IPS-20b (cell line): ENCODE measurements at regions not wholly inside any gene's neighbourhood (a gene's known extent, or its start where the extent isn't known, plus 50 kb on each side); places are given as distances from the start of the nearest gene placed in this dataset.

Experiments
- H3K27ac ChIP-seq: one replicate; pipeline ENCODE4 v1.5.1; 2013; ENCODE audit warnings: low read length
- H3K27me3 ChIP-seq: 2 replicates; pipeline ENCODE4 v1.6.1; 2013; ENCODE audit warnings: mild to moderate bottlenecking, low read length, inconsistent platforms; ENCODE audit not compliant: insufficient read depth
- H3K36me3 ChIP-seq: 2 replicates; pipeline ENCODE4 v1.6.1; 2013; ENCODE audit warnings: low read depth, mild to moderate bottlenecking, inconsistent platforms, low read length, moderate library complexity; ENCODE audit not compliant: insufficient read depth
- H3K4me1 ChIP-seq: 2 replicates; pipeline ENCODE4 v1.6.1; 2013; ENCODE audit warnings: mild to moderate bottlenecking, control low read depth, inconsistent platforms, low read length, moderate library complexity; ENCODE audit not compliant: insufficient read depth
- H3K4me3 ChIP-seq: 2 replicates; pipeline ENCODE4 v1.5.1; 2013; ENCODE audit warnings: mild to moderate bottlenecking, low read length, inconsistent platforms
- H3K9ac ChIP-seq: 2 replicates; pipeline ENCODE4 v1.6.1; 2013; ENCODE audit warnings: low read depth, mild to moderate bottlenecking, inconsistent platforms, low read length, moderate library complexity
- H3K9me3 ChIP-seq: 2 replicates; pipeline ENCODE4 v1.6.1; 2013; ENCODE audit warnings: mild to moderate bottlenecking, low read depth, low read length, inconsistent platforms; ENCODE audit not compliant: insufficient read depth

GRCh38 chr2:58541511-58541910, 300.4 kb upstream of the FANCL start:
- Histone ChIP-seq H3K27ac (peak overlapping the region; percentile 98), H3K27me3 (peaks cover 14% of the 10 kb centered on the region), H3K4me1 (peaks cover 64% of the 10 kb centered on the region), H3K9me3 (no peaks in the 10 kb centered on the region), H3K4me3 (peak overlapping the region; percentile 56; the same call in 1 of the 2 replicates), H3K9ac (peak overlapping the region; percentile 73), H3K36me3 (no peaks in the 10 kb centered on the region)

- peaks cover 22% of the 10 kb centered on the region for H3K27me3 ChIP-seq
- H3K4me1 ChIP-seq = peaks cover 72% of the 10 kb centered on the region
- no peaks in the 10 kb centered on the region for H3K9me3 ChIP-seq
- peak overlapping the region; percentile 56 for H3K4me3 ChIP-seq
- H3K9ac ChIP-seq = peak overlapping the region; percentile 73
- H3K36me3 ChIP-seq = no peaks in the 10 kb centered on the region
- H3K27ac ChIP-seq = peak overlapping the region; percentile 98
Measured at GRCh38 chr2:58540681-58541080, 299.6 kb upstream of the FANCL start.

- no peaks in the 10 kb centered on the region for H3K9me3 ChIP-seq
- peak overlapping the region; percentile 98 for H3K27ac ChIP-seq
- H3K9ac ChIP-seq = peak overlapping the region; percentile 73; the same call in 1 of the 2 replicates
- H3K4me1 ChIP-seq = peaks cover 79% of the 10 kb centered on the region
- H3K36me3 ChIP-seq = no peaks in the 10 kb centered on the region
- peaks cover 23% of the 10 kb centered on the region for H3K27me3 ChIP-seq
- H3K4me3 ChIP-seq = peak overlapping the region; percentile 56
Measured at GRCh38 chr2:58539973-58540372, 298.8 kb upstream of the FANCL start.

GRCh38 chr2:58535990-58536389, 294.9 kb upstream of the FANCL start:
- H3K4me1 ChIP-seq = peaks cover 70% of the 10 kb centered on the region
- peak overlapping the region; percentile 12; the same call in 1 of the 2 replicates for H3K9ac ChIP-seq
- H3K27ac ChIP-seq = no peak overlapping the region
- H3K36me3 ChIP-seq = no peaks in the 10 kb centered on the region
- peaks cover 23% of the 10 kb centered on the region for H3K27me3 ChIP-seq
- no peaks in the 10 kb centered on the region for H3K9me3 ChIP-seq
- H3K4me3 ChIP-seq = no peak overlapping the region

- Histone ChIP-seq H3K4me3 (peak overlapping the region; percentile 56; the same call in 1 of the 2 replicates), H3K9me3 (no peaks in the 10 kb centered on the region), H3K4me1 (peaks cover 62% of the 10 kb centered on the region), H3K36me3 (no peaks in the 10 kb centered on the region), H3K27me3 (peaks cover 23% of the 10 kb centered on the region), H3K27ac (no peak overlapping the region), H3K9ac (peak overlapping the region; percentile 1; the same call in 1 of the 2 replicates)
Measured at GRCh38 chr2:58535182-58535581, 294.1 kb upstream of the FANCL start.

- Histone ChIP-seq H3K36me3 (no peaks in the 10 kb centered on the region), H3K27ac (no peak overlapping the region), H3K9me3 (no peaks in the 10 kb centered on the region), H3K9ac (no peak overlapping the region), H3K27me3 (peaks cover 23% of the 10 kb centered on the region), H3K4me3 (no peak overlapping the region), H3K4me1 (peaks cover 47% of the 10 kb centered on the region)
Measured at GRCh38 chr2:58533376-58533775, 292.3 kb upstream of the FANCL start.

- no peaks in the 10 kb centered on the region for H3K36me3 ChIP-seq
- peaks cover 45% of the 10 kb centered on the region for H3K4me1 ChIP-seq
- H3K27me3 ChIP-seq = peaks cover 20% of the 10 kb centered on the region
- H3K9me3 ChIP-seq = no peaks in the 10 kb centered on the region
- no peak overlapping the region for H3K4me3 ChIP-seq
- H3K27ac ChIP-seq = no peak overlapping the region
- no peak overlapping the region for H3K9ac ChIP-seq
Measured at GRCh38 chr2:58532641-58533040, 291.5 kb upstream of the FANCL start.

GRCh38 chr2:58527647-58528046, 286.5 kb upstream of the FANCL start:
- Histone ChIP-seq H3K9ac (no peak overlapping the region), H3K36me3 (no peaks in the 10 kb centered on the region), H3K27me3 (no peaks in the 10 kb centered on the region), H3K27ac (no peak overlapping the region), H3K4me3 (no peak overlapping the region), H3K9me3 (no peaks in the 10 kb centered on the region), H3K4me1 (peaks cover 7% of the 10 kb centered on the region; the same call in 1 of the 2 replicates)

- H3K4me3 ChIP-seq = no peak overlapping the region
- peaks cover 20% of the 10 kb centered on the region for H3K4me1 ChIP-seq
- H3K27ac ChIP-seq = no peak overlapping the region
- H3K9ac ChIP-seq = no peak overlapping the region
- H3K27me3 ChIP-seq = no peaks in the 10 kb centered on the region
- no peaks in the 10 kb centered on the region for H3K36me3 ChIP-seq
- H3K9me3 ChIP-seq = no peaks in the 10 kb centered on the region
Measured at GRCh38 chr2:58521803-58522554, 280.9 kb upstream of the FANCL start.

GRCh38 chr2:58520903-58521302, 279.8 kb upstream of the FANCL start:
- no peak overlapping the region for H3K9ac ChIP-seq
- H3K27me3 ChIP-seq = no peaks in the 10 kb centered on the region
- no peaks in the 10 kb centered on the region for H3K9me3 ChIP-seq
- no peaks in the 10 kb centered on the region for H3K36me3 ChIP-seq
- no peak overlapping the region for H3K4me3 ChIP-seq
- no peak overlapping the region for H3K27ac ChIP-seq
- H3K4me1 ChIP-seq = peaks cover 20% of the 10 kb centered on the region

GRCh38 chr2:58517881-58518280, 276.8 kb upstream of the FANCL start:
- H3K27ac ChIP-seq = no peak overlapping the region

GRCh38 chr2:58516695-58517094, 275.6 kb upstream of the FANCL start:
- Histone ChIP-seq H3K27ac (no peak overlapping the region), H3K4me3 (no peak overlapping the region), H3K27me3 (no peaks in the 10 kb centered on the region), H3K4me1 (peaks cover 34% of the 10 kb centered on the region; the same call in 1 of the 2 replicates), H3K9ac (no peak overlapping the region), H3K36me3 (no peaks in the 10 kb centered on the region), H3K9me3 (no peaks in the 10 kb centered on the region)

More at GRCh38 chr2:58517881-58518280, 276.8 kb upstream of the FANCL start:
- Histone ChIP-seq H3K4me1 (peaks cover 37% of the 10 kb centered on the region), H3K4me3 (no peak overlapping the region), H3K36me3 (no peaks in the 10 kb centered on the region), H3K9ac (no peak overlapping the region), H3K9me3 (no peaks in the 10 kb centered on the region), H3K27me3 (no peaks in the 10 kb centered on the region)
